ENCODE measurements at regions not wholly inside any gene's neighbourhood (a gene's known extent, or its start where the extent isn't known, plus 50 kb on each side); places are given as distances from the start of the nearest gene placed in this dataset.
"Not testable (repeated sequence)": the region's sequence is repeated elsewhere in the genome, so short reads cannot be mapped to it uniquely, and the experiment has no call there.

DNA sequence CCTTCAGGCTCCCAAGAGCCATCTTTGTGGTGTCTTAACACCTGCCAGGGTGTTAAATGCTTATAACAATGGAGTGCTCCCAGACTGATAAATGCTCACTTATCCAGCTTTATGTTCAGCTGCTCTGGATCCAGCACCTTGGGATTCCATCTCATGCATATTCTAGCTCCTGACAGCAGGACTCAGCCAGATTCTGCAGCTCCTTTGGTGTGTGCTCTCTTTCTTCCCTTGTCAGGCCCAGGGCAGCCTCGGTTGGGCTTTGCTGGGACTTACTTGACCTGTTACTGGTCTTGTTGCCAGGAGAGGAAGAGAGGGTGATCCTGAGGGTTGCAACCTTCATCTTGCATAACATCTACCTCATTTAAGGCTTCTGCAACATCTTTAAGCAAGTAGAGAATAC lies 59.4 kb upstream of the CCNY start:
- Mint-ChIP-seq H3K4me3 (ENCODE audit: low read depth, unreplicated experiment) (no peak overlapping the region), H3K27me3 (ENCODE audit: unreplicated experiment) (no peaks in the 10 kb centered on the region), H3K9me3 (ENCODE audit: low read depth, unreplicated experiment) (peaks cover 4% of the 10 kb centered on the region), H3K36me3 (ENCODE audit: insufficient read depth, unreplicated experiment) (no peaks in the 10 kb centered on the region), H3K4me1 (ENCODE audit: low read depth, unreplicated experiment) (no peaks in the 10 kb centered on the region), H3K27ac (ENCODE audit: unreplicated experiment) (no peak overlapping the region)
- intact Hi-C loops (cut with micrococcal nuclease; ENCODE audit: unreplicated experiment): no loop called here
- TF ChIP-seq, protein P1, sequence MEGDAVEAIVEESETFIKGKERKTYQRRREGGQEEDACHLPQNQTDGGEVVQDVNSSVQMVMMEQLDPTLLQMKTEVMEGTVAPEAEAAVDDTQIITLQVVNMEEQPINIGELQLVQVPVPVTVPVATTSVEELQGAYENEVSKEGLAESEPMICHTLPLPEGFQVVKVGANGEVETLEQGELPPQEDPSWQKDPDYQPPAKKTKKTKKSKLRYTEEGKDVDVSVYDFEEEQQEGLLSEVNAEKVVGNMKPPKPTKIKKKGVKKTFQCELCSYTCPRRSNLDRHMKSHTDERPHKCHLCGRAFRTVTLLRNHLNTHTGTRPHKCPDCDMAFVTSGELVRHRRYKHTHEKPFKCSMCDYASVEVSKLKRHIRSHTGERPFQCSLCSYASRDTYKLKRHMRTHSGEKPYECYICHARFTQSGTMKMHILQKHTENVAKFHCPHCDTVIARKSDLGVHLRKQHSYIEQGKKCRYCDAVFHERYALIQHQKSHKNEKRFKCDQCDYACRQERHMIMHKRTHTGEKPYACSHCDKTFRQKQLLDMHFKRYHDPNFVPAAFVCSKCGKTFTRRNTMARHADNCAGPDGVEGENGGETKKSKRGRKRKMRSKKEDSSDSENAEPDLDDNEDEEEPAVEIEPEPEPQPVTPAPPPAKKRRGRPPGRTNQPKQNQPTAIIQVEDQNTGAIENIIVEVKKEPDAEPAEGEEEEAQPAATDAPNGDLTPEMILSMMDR (IDR thresholded peaks at IDR 0.05; ENCODE audit: unreplicated experiment): no peak
- DNase-seq: no peak
- no TSS peak for BruUV-seq (replicated peaks)
- CTCF ChIA-PET: no interaction called here

DNA sequence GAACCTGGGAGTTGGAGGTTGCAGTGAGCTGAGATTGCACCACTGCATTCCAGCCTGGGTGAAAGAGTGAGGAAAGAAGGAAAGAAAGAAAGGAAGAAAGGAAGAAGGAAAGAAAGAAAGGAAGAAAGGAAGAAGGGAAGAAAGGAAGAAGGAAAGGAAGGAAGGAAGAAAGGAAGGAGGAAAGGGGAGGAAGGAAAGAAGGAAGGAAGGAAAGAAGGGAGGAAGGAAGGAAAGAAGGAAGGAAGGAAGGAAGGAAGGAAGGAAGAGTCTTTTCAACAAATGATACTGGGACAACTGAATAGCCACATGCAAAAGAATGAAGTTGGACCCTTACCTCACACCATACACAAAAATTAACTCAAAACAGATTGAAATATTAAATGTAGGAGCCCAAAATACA lies 56.1 kb upstream of the CCNY start:
- H3K4me1 Mint-ChIP-seq (ENCODE audit: low read depth, unreplicated experiment); intact Hi-C loops (cut with micrococcal nuclease; ENCODE audit: unreplicated experiment); H3K27ac Mint-ChIP-seq (ENCODE audit: unreplicated experiment); DNase-seq; H3K4me3 Mint-ChIP-seq (ENCODE audit: low read depth, unreplicated experiment); H3K36me3 Mint-ChIP-seq (ENCODE audit: insufficient read depth, unreplicated experiment); BruUV-seq (replicated peaks); H3K9me3 Mint-ChIP-seq (ENCODE audit: low read depth, unreplicated experiment); H3K27me3 Mint-ChIP-seq (ENCODE audit: unreplicated experiment): not testable (repeated sequence)
- CTCF ChIA-PET: interaction anchor here (0.6 kb wide), 1 partner anchor 175 kb away, joined by 4 read pairs; no protein-coding TSS in a partner anchor
